HT1080 (cell line): ENCODE measurements at regions not wholly inside any gene's neighbourhood (a gene's known extent, or its start where the extent isn't known, plus 50 kb on each side); places are given as distances from the start of the nearest gene placed in this dataset.
A peak's percentile ranks its signal among the peaks of the same experiment; 100 is the strongest.

Source experiments
- DNase-seq: peaks from one replicate; pipeline ENCODE4 v3.0.0-alpha.2; 2015; ENCODE audit warnings: low read depth

- no peak for DNase-seq
These were observed 175.1 kb downstream of the ACKR3 start for GRCh38 chr2:236744716-236745115.

- peak; percentile 79 for DNase-seq
These were observed 176.0 kb downstream of the ACKR3 start for GRCh38 chr2:236745420-236746210.

GRCh38 chr2:236746833-236747232 is 177.2 kb downstream of the ACKR3 start:
- no peak for DNase-seq

GRCh38 chr2:236747426-236747825 is 177.8 kb downstream of the ACKR3 start:
- no peak for DNase-seq

- DNase-seq: no peak
These were observed 178.3 kb downstream of the ACKR3 start for GRCh38 chr2:236747925-236748324.

- no peak for DNase-seq
These were observed 178.8 kb downstream of the ACKR3 start for GRCh38 chr2:236748385-236748784.

- no peak for DNase-seq
These were observed 179.2 kb downstream of the ACKR3 start for GRCh38 chr2:236748801-236749200.

GRCh38 chr2:236749346-236749745 is 179.7 kb downstream of the ACKR3 start:
- peak; percentile 87 for DNase-seq

- no peak for DNase-seq
These were observed 182.5 kb downstream of the ACKR3 start for GRCh38 chr2:236752096-236752495.

GRCh38 chr2:236753606-236754270 is 184.1 kb downstream of the ACKR3 start:
- no peak for DNase-seq

GRCh38 chr2:236754271-236754944 is 184.8 kb downstream of the ACKR3 start:
- no peak for DNase-seq

- no peak for DNase-seq
These were observed 185.7 kb downstream of the ACKR3 start for GRCh38 chr2:236755278-236755840.

- no peak for DNase-seq
These were observed 188.8 kb downstream of the ACKR3 start for GRCh38 chr2:236758406-236758805.

- no peak for DNase-seq
These were observed 190.6 kb downstream of the ACKR3 start for GRCh38 chr2:236760246-236760645.

GRCh38 chr2:236761358-236761757 is 191.7 kb downstream of the ACKR3 start:
- DNase-seq: no peak

- DNase-seq: peak; percentile 16
These were observed 193.0 kb downstream of the ACKR3 start for GRCh38 chr2:236762628-236763027.

- DNase-seq: no peak
These were observed 194.2 kb downstream of the ACKR3 start for GRCh38 chr2:236763857-236764256.

GRCh38 chr2:236764716-236765115 is 195.1 kb downstream of the ACKR3 start:
- no peak for DNase-seq

- DNase-seq: no peak
These were observed 195.9 kb downstream of the ACKR3 start for GRCh38 chr2:236765478-236765877.

- DNase-seq: no peak
These were observed 197.2 kb downstream of the ACKR3 start for GRCh38 chr2:236766850-236767249.

GRCh38 chr2:236767941-236768340 is 198.3 kb downstream of the ACKR3 start:
- DNase-seq: no peak
